ENCODE measurements at regions not wholly inside any gene's neighbourhood (a gene's known extent, or its start where the extent isn't known, plus 50 kb on each side); places are given as distances from the start of the nearest gene placed in this dataset.
"Not testable (repeated sequence)": the region's sequence is repeated elsewhere in the genome, so short reads cannot be mapped to it uniquely, and the experiment has no call there.

DNA sequence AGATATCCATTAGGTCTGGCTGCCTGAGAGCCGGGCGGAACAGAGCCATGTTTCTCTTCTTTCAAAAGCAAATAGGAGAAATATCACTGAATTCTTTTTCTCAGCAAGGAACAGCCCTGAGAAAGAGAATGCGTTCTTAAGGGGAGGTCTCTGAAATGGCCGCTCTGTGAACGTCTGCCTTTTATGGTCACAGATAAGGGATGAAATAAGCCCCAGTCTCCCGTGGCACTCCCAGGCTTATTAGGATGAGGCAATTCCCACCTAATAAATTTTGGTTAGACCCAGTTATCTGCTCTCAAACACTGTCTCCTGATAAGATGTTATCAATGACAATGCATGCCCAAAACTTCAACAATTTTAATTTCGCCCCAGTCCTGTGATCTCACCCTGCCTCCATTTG, 133.4 kb upstream of the KCNJ18 start:
- not testable (repeated sequence) for DNase-seq

GRCh38 chr17:21564262-21564661, 128.1 kb upstream of the KCNJ18 start:
- DNase-seq, result no peak

DNA sequence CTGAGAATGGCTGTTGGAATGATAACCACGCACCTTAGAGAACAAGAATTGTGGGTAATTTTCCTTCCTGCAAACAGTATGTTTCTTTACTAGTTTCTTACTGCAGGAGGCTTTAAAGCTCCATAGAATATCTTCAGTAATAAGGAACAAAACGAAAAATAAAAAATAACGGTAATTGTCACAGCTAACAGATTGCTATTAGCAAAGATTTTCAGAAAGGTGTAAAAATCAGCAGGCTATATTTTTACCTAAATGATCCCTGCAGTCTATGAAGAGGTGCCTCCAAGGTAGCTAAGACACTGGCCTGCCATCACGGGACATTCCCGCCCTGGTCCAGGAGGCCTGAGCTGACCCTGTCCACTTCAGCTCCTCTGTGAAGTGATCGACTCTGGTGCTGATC, 127.6 kb upstream of the KCNJ18 start:
- DNase-seq, result not testable (repeated sequence)

GRCh38 chr17:21570427-21570826, 121.9 kb upstream of the KCNJ18 start:
- not testable (repeated sequence) for DNase-seq

- DNase-seq, result not testable (repeated sequence)
Observed at GRCh38 chr17:21572148-21572547, 120.2 kb upstream of the KCNJ18 start.

DNA sequence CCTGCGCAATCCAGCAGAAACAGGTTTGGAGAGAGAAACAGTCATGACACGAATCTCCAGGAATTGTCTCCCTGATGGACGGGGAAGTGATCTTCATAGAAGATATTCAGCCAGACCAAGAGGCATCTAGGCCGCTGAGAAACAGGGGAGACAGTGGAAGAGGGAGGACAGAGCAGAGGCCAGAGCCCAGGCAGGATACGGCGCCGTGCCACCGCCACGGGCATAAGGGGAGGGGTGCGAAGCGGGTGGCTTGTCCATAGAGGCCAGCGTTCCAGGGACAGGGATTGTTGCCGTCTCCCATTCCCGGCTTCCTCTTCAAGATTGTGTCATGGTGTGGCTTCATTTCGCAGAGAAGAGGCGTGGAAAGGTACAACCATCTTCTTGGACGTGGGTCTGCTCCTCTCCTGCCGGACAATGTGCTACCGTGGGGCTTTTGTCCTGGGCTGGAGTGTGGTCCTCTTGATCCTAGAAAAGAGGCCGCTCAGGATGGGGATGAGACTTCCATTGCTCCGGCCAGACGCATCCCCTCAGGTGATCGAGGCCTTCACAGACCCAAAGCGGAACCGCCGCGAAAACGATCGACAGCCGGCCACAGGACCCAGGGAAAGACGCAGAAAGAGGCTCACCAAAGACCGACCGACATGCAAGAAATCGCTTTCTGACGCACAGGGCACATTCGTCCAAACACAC, 118.9 kb upstream of the KCNJ18 start:
- not testable (repeated sequence) for DNase-seq

DNA sequence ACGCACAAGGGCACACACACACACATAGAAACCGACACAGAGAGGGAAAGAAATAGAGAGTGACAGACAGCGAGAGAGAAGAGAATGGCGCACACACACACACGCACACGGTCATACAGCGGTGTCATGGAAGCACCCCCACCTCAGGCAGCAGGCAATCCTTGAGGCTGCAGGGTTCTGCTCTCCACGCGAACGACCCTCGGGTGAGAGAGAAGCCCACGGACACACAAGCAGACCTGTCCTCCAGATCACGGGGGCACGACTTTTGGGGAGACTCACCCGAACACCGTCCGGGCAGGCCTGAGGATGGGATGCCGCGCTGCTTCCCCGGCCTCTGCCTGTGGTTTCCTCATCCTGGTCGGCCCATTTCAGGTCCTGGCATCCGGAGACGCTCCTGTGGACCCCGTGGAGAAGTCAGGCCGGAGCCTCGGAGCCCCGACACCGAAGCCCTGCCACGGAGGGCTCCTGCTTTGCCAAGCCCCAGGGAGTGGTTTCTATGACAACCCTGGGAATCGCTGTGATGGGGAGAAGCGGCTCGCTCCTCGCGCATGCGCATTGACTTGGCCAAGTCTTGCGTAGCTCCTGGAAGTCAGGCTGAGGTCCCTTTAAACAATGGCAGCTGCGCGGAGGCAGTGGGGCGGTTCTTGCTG, 118.2 kb upstream of the KCNJ18 start:
- peak; percentile 30 for DNase-seq

DNA sequence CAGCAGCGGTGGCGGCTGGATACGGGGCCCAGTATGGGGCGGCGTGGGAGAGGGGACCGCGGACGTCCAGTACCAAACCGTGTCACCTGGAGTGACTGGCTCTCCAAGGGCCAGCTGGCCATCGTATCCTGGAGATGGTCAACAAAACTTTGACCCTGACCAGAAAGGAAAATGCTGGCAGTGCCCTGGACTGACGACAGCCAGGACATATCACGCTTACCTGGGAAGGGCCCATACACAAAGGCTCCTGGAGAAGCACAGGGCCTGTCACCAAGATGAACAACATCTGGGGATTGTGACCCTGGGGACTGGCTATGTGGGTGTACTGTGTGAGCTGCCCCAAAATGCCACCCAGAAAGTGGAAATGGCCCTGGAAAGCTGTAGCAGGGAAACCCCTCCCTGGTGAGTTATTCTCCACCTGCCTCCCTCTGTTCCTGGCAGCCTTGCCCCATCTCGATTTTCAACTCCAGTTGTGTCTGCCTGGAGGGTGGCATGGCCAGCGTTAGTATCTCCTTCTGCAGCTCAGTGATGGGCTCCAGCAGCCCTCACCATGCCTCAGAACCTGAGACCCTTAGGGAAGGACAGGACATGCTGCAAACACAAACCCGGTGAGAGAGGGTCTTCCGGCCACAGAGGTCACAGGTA, 117.6 kb upstream of the KCNJ18 start:
- not testable (repeated sequence) for DNase-seq

DNA sequence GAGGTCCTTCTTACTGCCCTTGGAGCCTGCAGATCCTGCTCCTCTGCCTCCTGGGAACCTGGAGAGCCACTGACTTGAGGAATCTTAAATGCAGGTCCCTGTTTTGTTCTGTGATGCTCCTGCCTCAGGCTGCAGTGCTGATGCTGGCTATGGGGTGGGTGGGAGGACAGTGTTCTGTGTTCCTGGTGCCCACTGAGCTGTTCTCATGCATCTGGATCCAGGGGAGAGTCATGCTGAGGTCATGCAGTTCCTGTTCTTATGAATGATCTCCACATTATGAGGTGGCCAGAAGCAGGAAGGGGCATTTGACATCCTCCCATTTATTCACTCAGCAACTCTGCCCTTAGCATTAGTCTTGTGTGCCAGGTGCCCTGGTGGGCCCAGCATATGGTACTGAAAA, 113.5 kb upstream of the KCNJ18 start:
- DNase-seq, result not testable (repeated sequence)

- DNase-seq, result no peak
Observed at GRCh38 chr17:21592774-21593173, 99.5 kb upstream of the KCNJ18 start.

- DNase-seq, result not testable (repeated sequence)
Observed at GRCh38 chr17:21593452-21594105, 98.7 kb upstream of the KCNJ18 start.

GRCh38 chr17:21595086-21595485, 97.2 kb upstream of the KCNJ18 start:
- no peak for DNase-seq

DNA sequence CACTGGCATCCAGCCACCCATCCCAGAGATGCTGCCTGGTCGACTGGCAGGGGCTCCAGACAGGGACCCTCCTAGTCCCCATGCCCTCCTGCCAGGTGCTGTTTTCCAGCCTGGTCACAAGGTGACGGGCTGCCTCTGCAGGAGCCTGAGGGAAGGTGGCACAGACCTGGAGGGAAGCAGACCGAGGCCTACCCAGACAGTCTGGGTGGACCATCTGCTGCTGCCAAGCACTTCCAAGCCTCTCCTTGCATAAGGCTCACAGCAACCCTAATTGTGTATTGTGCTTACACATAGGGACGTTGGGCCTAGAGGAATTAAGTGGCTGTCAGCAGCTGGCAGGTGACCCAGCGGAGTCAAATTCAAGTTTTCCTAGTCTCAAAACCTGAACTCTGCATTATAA, 90.1 kb upstream of the KCNJ18 start:
- DNase-seq, result no peak

GRCh38 chr17:21603292-21603691, 89.0 kb upstream of the KCNJ18 start:
- DNase-seq, result not testable (repeated sequence)

- not testable (repeated sequence) for DNase-seq
Observed at GRCh38 chr17:21611443-21611842, 80.9 kb upstream of the KCNJ18 start.

GRCh38 chr17:21612123-21613070, 79.9 kb upstream of the KCNJ18 start:
- not testable (repeated sequence) for DNase-seq

DNA sequence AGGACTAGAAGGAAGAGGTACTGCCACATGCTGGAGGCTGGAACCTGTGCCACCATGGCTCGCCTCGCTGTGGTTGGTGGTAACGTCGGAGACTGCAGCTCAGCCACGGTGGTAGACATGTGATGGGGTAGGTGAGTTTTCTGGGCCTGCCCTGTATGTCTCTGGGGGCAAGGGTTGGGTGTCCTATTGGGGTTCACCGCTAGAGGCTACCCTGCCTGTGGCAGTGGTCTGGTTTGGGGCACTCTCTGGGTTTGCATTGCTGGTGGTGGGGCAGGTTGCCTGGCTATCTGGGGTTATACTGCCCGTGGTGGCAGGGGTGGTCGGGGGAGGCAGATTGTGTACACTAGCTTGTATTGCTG, 79.3 kb upstream of the KCNJ18 start:
- no peak for DNase-seq

- DNase-seq, result not testable (repeated sequence)
Observed at GRCh38 chr17:21626987-21627386, 65.3 kb upstream of the KCNJ18 start.

All from activated CD4-positive, alpha-beta T cell treated with anti-CD3 and anti-CD28 coated beads, Interleukin-2, amount 50 U/mL, for 1 hour (primary cell).